ENCODE measurements at regions not wholly inside any gene's neighbourhood (a gene's known extent, or its start where the extent isn't known, plus 50 kb on each side); places are given as distances from the start of the nearest gene placed in this dataset.

- TF ChIP-seq CTCF (IDR thresholded peaks at IDR 0.05; ENCODE audit: extremely low read depth in 1 of 2, insufficient read depth in 1 of 2, low read depth in 1 of 2, low read length in 2 of 2) = no peak
- no peak for TF ChIP-seq POLR2A (IDR thresholded peaks at IDR 0.05; ENCODE audit: low read depth, low read length)
- TF ChIP-seq EZH2 (IDR thresholded peaks at IDR 0.05; ENCODE audit: borderline replicate concordance, low read depth, low read length, severe bottlenecking) = no peak
- no peak for TF ChIP-seq JUN (IDR thresholded peaks at IDR 0.05; ENCODE audit: borderline replicate concordance, insufficient read depth, insufficient read length, low read depth)
- TF ChIP-seq POLR2AphosphoS5 (IDR thresholded peaks at IDR 0.05; ENCODE audit: insufficient read depth, low read depth, low read length) = no peak
- no peak for TF ChIP-seq GATA2 (IDR thresholded peaks at IDR 0.05; ENCODE audit: insufficient read depth, insufficient read length, low read depth, low read length)
- TF ChIP-seq MAX (IDR thresholded peaks at IDR 0.05; ENCODE audit: insufficient read depth, insufficient read length) = no peak
- TF ChIP-seq MYC (IDR thresholded peaks at IDR 0.05; ENCODE audit: low read depth, low read length) = no peak
- TF ChIP-seq FOS (IDR thresholded peaks at IDR 0.05; ENCODE audit: borderline replicate concordance, insufficient read depth, low read length) = no peak
Observed at GRCh38 chr5:102613661-102614060, 114.9 kb upstream of the SLCO6A1 start.
